Osteocyte (in vitro differentiated cells): ENCODE measurements at regions not wholly inside any gene's neighbourhood (a gene's known extent, or its start where the extent isn't known, plus 50 kb on each side); places are given as distances from the start of the nearest gene placed in this dataset.

Source experiments
- DNase-seq: peaks from one replicate; pipeline ENCODE4 v3.0.0; 2021; ENCODE audit warnings: mixed read lengths; ENCODE audit not compliant: unreplicated experiment; ENCODE audit errors: extremely low spot score
- H3K27ac Mint-ChIP-seq: one replicate; pipeline ENCODE4 v1.8.0; 2021; ENCODE audit warnings: mild to moderate bottlenecking, mixed read lengths; ENCODE audit not compliant: unreplicated experiment
- H3K27me3 Mint-ChIP-seq: one replicate; pipeline ENCODE4 v1.8.0; 2021; ENCODE audit warnings: mixed read lengths; ENCODE audit not compliant: unreplicated experiment
- H3K36me3 Mint-ChIP-seq: one replicate; pipeline ENCODE4 v1.8.0; 2021; ENCODE audit warnings: mixed read lengths; ENCODE audit not compliant: unreplicated experiment
- H3K4me1 Mint-ChIP-seq: one replicate; pipeline ENCODE4 v1.8.0; 2021; ENCODE audit warnings: mixed read lengths; ENCODE audit not compliant: unreplicated experiment
- H3K4me3 Mint-ChIP-seq: one replicate; pipeline ENCODE4 v1.8.0; 2021; ENCODE audit warnings: mild to moderate bottlenecking, moderate library complexity, mixed read lengths; ENCODE audit not compliant: unreplicated experiment
- H3K9me3 Mint-ChIP-seq: one replicate; pipeline ENCODE4 v1.8.0; 2021; ENCODE audit warnings: mixed read lengths; ENCODE audit not compliant: unreplicated experiment
- CTCF ChIP-seq: fragments of 200-600 bp; sonication (generic); IDR thresholded peaks from 2 replicates; pipeline ENCODE4 v1.5.0; 2021; ENCODE audit warnings: antibody characterized with exemption, mild to moderate bottlenecking, moderate library complexity

DNA sequence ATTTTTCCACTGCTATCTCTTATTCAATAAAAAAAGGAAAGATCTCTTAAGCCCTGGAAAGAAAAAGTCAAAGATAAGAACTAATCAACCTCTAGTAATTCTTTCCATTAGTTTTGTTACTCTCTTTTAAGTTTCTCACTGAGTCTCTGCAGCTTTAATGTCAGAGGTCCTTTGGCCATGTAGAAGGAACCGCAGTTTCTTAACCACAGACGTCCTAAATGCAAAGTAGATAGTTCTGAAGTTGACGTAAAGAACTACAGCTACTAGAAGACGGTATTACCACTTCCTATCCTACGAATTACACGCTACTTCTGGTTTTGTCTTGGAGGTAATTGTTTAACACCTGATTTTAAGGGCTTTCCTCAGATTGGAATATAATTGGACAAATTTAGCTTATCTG, 325.9 kb downstream of the ANKRD50 start:
- Mint-ChIP-seq H3K4me1 (peaks cover 24% of the 10 kb centered on the region), H3K9me3 (no peaks in the 10 kb centered on the region), H3K36me3 (no peaks in the 10 kb centered on the region), H3K27me3 (peaks cover 3% of the 10 kb centered on the region), H3K4me3 (no peak overlapping the region), H3K27ac (no peak overlapping the region)
- no peak for DNase-seq
- TF ChIP-seq CTCF, result no peak

- Mint-ChIP-seq H3K36me3 (no peaks in the 10 kb centered on the region), H3K9me3 (peaks cover 3% of the 10 kb centered on the region), H3K27ac (no peak overlapping the region), H3K4me1 (peaks cover 24% of the 10 kb centered on the region), H3K4me3 (no peak overlapping the region), H3K27me3 (peaks cover 3% of the 10 kb centered on the region)
- TF ChIP-seq CTCF, result no peak
- DNase-seq, result no peak
These were observed 322.9 kb downstream of the ANKRD50 start for GRCh38 chr4:124389591-124389990.

- Mint-ChIP-seq H3K4me1 (peaks cover 24% of the 10 kb centered on the region), H3K27ac (no peak overlapping the region)
- TF ChIP-seq CTCF, result no peak
These were observed 321.7 kb downstream of the ANKRD50 start for GRCh38 chr4:124390861-124391260.

GRCh38 chr4:124396333-124396732, 316.2 kb downstream of the ANKRD50 start:
- DNase-seq, result no peak
- Mint-ChIP-seq H3K9me3 (peaks cover 3% of the 10 kb centered on the region), H3K4me1 (no peaks in the 10 kb centered on the region), H3K27ac (no peak overlapping the region), H3K36me3 (no peaks in the 10 kb centered on the region), H3K4me3 (no peak overlapping the region), H3K27me3 (no peaks in the 10 kb centered on the region)
- no peak for TF ChIP-seq CTCF

More at GRCh38 chr4:124390861-124391260, 321.7 kb downstream of the ANKRD50 start:
- no peaks in the 10 kb centered on the region for H3K27me3 Mint-ChIP-seq
- DNase-seq, result no peak
- no peak overlapping the region for H3K4me3 Mint-ChIP-seq
- H3K9me3 Mint-ChIP-seq, result peaks cover 3% of the 10 kb centered on the region
- H3K36me3 Mint-ChIP-seq, result no peaks in the 10 kb centered on the region

DNA sequence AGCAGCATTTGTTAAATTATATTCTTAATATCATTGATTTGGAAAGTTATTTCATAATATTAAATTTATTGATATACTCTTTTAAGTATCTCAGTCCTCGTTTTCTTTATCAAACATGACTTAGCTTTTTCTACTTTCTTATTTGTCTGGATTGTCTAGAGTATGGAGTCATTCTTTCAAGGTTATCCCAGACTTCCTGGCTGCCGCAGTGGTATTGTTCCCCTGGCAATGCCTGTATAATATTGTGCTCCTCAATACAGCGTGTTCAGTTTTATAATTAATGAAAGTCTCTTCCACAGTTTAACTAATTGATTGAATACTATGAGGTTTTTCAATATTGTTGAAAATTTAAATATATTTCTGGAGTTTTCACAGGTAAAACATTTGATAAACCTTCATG, 310.9 kb downstream of the ANKRD50 start:
- no peaks in the 10 kb centered on the region for H3K4me1 Mint-ChIP-seq
- TF ChIP-seq CTCF, result no peak
- H3K4me3 Mint-ChIP-seq, result no peak overlapping the region
- H3K9me3 Mint-ChIP-seq, result peaks cover 8% of the 10 kb centered on the region
- no peaks in the 10 kb centered on the region for H3K36me3 Mint-ChIP-seq
- no peak overlapping the region for H3K27ac Mint-ChIP-seq
- DNase-seq, result no peak
- H3K27me3 Mint-ChIP-seq, result no peaks in the 10 kb centered on the region
